GM21390 (cell line): ENCODE measurements at regions not wholly inside any gene's neighbourhood (a gene's known extent, or its start where the extent isn't known, plus 50 kb on each side); places are given as distances from the start of the nearest gene placed in this dataset.
"Not testable (repeated sequence)": the region's sequence is repeated elsewhere in the genome, so short reads cannot be mapped to it uniquely, and the experiment has no call there.

Source experiments
- ATAC-seq: cut with Tn5 transposase; IDR thresholded peaks from one replicate; pipeline ENCODE4 v1.9.1; 2021; ENCODE audit not compliant: unreplicated experiment

DNA sequence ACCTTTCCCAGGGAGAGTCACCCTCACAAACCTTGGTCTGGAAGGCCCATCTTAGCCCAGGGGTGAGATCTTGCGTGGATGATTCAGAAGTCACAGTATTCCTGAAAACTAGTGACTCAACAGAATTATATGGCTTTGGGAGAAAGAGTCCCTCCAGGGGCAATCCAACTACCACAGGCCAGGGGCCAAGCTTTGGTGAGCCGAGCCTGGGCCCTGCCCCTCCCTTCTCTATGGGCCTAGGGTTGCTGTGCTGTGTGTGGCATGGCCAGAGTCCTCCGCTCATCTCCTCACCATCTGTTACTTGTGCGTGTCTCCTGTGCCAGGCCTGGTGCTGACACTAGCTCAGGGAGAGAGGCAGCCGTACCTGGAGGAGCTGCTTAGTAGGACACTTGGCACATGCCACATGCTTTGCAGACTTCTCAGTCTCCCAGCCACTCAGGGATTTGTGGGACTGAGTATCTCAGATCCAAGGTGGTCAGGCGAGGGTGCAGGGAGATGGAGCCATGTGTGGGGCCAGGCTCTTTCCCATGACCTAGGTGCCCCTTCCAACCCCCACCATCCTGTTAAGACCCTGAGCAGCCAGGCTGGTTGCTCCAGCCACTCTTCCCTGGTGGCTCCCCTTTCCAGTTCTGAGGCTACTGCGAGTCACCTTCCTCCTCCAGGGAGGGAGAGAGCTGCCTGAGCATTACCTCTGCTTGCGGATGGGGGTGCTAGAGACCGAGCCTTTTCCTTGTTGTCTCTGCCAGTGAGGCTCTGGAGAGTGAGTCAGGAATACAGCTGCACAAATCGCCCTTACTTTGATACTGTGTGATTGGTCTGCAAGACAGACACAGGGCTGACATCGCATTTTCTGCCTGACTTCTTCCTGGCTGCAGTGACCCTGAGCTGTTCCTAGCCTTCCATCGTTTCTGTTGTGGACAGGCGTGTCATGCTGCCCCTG lies 94.1 kb downstream of the SLC25A47 start:
- no peak for ATAC-seq

DNA sequence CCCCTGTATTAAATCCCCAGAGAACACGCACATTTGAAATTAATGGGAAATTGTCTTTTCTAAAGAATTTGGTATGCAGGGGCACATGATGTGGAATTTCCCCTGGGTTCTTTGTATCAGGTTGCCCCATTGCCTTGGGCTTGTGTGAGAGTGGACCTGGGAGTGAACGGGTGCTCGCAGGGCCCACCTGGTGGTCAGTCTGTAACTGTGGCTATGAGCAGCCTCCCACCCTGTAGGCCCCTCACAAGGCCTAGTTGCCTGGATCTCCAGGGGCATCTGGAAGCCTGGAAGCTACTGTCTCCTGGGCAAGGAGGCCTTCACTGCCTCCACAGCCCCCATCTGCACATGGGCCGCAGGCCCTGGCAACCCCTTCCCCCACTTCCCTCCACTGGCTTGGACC lies 96.7 kb downstream of the SLC25A47 start:
- ATAC-seq = no peak

DNA sequence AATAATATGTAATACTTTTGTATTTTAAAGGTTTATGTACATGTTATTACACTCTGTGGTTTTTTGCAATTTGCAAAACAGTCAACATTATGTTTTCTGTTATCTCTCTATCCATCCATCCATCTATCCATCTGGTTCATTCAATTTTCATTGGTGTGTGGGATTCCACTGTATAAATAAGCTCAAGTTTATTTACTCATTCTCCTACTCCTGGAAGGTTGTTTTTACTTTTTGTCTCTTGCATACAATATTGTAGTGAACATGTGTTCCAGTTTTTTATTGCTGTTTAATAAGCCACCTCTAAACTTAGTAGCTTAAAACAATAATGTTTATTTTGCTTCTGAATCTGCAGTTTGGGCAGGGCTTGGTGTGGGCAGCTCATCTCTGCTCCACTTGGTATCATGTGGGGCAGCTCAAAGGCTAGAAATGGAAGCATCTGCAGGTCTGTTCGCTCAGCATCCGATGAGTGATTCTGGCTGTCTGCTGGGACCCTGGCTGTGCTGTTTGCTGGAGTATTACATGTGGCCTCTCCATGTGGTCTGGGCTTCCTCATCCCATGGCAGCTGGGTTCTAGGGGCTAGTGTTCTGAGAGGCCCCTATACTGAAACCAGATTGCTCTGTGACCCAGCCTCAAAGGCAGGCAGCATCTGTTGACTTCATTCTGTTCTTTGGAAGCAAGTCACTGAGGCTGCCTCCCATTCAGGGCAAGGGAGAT lies 98.8 kb downstream of the SLC25A47 start:
- no peak for ATAC-seq

DNA sequence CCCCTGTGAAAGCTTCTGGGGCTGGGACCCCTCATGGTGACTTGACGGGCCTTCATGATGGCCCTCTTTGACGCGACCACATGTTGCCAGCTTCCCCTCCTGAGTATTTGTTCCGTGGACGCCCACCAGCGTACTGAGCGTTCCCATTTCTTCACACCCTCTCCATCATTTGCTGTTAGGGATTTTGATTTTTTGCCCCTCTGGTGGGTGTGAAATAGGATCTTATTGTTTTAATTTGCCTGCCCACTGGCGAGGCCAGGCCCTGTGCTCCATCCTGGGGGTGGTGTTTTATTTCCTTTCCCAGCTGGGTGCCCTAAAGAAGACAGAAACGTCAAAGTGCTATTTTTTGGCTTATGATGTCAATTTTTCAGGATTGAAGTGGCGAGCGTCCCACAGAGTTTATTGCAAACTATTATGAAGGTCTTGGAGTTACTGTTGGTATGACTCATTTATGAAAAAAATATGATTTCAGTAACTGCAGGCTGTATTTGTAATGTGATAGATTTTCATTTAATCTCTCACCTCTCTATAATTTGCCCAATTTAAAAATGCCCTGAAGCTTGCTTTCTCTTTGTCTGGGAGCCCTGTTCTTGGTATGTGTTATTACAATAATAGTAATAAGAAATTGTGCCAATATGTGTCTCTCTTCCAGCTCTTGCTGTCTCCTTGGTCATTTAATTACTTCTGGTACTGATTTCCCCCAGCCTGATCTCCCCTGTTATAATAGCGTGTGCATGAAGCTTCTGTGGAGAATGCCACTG lies 99.6 kb downstream of the SLC25A47 start:
- ATAC-seq = no peak

GRCh38 chr14:100423317-100424010 lies 100.3 kb downstream of the SLC25A47 start:
- no peak for ATAC-seq

- ATAC-seq = no peak
Observed at GRCh38 chr14:100424504-100425428, 101.6 kb downstream of the SLC25A47 start.

DNA sequence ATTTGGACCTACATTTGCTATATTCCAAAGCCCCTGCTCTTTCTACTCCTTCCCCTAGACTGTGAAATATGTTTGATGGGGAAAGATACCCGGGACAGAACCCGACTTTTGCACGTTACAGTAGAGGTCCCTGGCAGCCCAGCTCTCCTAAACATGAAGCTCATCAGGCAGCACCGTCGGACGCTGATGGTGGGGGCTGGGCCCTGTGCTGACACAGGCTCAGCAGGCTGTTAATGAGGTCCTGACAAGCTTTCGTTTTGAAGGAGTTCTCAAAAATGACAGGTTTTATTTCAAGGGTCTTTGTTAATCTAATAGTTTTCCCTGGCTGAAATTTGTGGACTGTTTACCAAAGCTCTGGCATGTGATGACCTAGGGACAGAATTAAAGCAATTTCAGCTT lies 102.3 kb downstream of the SLC25A47 start:
- no peak for ATAC-seq

DNA sequence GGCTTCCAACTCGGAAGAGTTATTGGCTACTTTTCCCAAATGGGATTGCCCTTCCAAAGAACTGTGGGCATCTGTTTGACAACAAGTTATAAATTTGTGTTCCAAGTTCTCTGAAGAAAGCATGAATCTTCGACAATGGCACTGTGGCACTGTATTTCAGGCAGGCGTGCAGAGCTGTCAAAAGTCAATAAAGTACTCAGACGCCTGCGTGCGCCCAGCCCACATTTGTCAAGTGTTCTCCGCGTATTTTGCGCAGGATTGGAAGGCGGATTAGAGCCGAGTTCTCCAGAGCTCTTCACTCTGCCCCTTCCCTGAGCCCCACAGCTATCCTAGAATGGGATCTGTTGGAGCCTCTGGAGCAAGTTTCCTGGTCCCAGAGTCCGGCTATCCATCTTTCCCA lies 103.2 kb downstream of the SLC25A47 start:
- no peak for ATAC-seq

- ATAC-seq = no peak
Observed at GRCh38 chr14:100427166-100427565, 104.0 kb downstream of the SLC25A47 start.

GRCh38 chr14:100428727-100429126 lies 105.6 kb downstream of the SLC25A47 start:
- ATAC-seq = no peak

DNA sequence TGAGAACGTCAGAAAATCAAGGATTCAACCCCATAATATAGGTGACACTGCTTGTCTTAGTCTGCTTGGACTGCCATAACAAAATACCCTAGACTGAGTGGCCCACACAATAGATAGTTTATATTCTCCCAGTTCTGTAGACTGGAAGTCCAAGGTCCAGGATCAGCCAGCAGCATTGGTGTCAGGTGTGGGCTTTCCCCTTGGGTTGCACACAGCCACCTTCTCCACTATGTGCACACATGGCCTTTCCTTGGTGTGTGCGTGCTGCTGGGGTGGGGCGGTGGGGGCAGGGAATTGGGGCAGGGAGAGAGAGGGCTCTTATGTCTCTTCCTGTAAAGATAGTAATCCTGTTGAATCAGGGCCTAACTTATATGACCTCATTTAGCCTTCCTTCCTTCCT lies 106.4 kb downstream of the SLC25A47 start:
- ATAC-seq = no peak

- no peak for ATAC-seq
Observed at GRCh38 chr14:100430571-100430970, 107.4 kb downstream of the SLC25A47 start.

DNA sequence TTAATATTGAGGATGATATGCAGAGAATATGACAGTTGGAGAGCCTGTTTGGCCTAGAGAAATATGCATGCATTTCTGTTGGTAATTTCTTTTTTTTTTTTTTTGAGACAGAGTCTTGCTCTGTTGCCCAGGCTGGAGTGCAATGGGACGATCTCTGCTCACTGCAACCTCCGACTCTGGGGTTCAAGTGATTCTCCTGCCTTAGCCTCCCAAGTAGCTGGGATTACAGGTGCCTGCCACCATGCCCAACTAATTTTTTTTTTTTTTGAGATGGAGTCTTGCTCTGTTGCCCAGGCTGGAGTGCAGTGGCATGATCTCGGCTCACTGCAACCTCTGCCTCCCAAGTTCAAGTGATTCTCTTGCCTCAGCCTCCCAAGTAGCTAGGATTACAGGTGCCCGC lies 108.3 kb downstream of the SLC25A47 start:
- not testable (repeated sequence) for ATAC-seq

DNA sequence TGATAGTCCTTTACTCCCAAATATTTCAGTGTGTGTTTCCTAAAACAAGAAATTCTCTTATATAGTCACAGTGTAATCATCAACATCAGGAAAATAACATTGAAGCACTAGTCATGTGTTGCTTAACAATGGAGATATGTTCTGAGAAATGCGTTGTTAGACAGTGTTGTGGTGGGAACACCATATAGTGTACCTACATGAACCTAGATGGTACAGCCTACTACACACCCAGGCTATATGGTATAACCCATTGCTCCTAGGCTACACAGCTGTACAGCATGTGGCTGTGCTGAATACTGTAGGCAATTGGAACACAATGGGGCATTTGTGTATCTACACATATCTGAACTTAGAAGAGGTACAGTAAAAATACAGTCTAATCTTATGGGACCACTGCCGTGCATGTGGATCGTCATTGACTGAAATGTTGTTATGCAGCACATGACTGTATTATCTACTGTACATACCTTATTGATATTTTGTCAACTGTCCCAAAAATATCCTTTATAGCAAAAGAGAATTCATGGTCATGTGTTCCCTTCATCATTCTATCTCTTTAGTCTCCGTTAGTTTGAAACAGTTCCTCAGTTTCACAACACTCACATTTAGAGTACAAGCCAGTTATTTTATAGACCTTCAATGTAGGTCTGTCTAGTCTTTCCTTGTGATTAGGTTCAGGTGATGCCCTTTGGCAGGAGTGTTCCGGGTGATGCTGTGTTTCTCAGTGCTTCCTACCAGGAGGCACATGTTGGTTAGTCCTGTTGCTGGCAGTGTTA lies 109.7 kb downstream of the SLC25A47 start:
- ATAC-seq = no peak

DNA sequence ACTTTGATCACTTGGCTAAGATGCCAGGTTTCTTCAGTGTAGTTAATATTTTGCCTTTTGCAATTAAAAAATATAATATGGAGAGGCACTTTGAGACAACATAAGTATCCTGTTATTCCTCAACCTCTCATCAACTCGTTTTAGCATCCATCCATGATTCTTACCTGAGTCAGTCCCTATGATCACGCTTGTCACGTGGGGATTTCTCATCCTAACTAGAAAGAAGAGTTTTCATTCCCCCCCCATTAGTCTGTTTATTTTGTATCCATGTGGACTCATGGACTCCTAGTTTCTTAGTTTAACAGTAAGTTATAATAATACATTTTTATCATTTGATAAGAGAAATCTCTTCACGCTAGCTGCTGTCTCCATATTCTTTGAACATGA lies 110.3 kb downstream of the SLC25A47 start:
- ATAC-seq = no peak

- ATAC-seq = no peak
Observed at GRCh38 chr14:100434033-100434601, 111.0 kb downstream of the SLC25A47 start.

- ATAC-seq = no peak
Observed at GRCh38 chr14:100434911-100435438, 111.8 kb downstream of the SLC25A47 start.

- ATAC-seq = no peak
Observed at GRCh38 chr14:100435459-100435858, 112.3 kb downstream of the SLC25A47 start.
